Sigmoid colon (tissue), 6 donors: ENCODE measurements at regions not wholly inside any gene's neighbourhood (a gene's known extent, or its start where the extent isn't known, plus 50 kb on each side); places are given as distances from the start of the nearest gene placed in this dataset.

Experiments used
- DNase-seq: peaks from one replicate; pipeline ENCODE4 v3.0.0-alpha.2; 2019
- H3K27ac ChIP-seq, 4 donors: fragments of 200-600 bp; sonication (generic); one replicate each; pipeline ENCODE4 v1.5.1; 2016 to 2019; ENCODE audit warnings: mild to moderate bottlenecking in 1 of 4
- H3K27me3 ChIP-seq, 3 donors: fragments of 200-600 bp; sonication (generic); one replicate each; pipeline ENCODE4 v1.5.1; 2019; ENCODE audit warnings: mild to moderate bottlenecking in 1 of 3
- H3K36me3 ChIP-seq, 4 donors: fragments of 200-600 bp; sonication (generic); one replicate each; pipeline ENCODE4 v1.5.1; 2016 to 2019
- H3K4me1 ChIP-seq, 4 donors: fragments of 200-600 bp; sonication (generic); one replicate each; pipeline ENCODE4 v1.5.1; 2017 to 2019
- H3K4me3 ChIP-seq, 4 donors: fragments of 200-600 bp; sonication (generic); one replicate each; pipeline ENCODE4 v1.5.1; 2017 to 2019; ENCODE audit warnings: mild to moderate bottlenecking in 2 of 4, moderate library complexity in 1 of 4
- H3K9me3 ChIP-seq, 4 donors: fragments of 200-600 bp in 3 of 4; sonication (generic) in 3 of 4; one replicate each; pipeline versions ENCODE4 v1.5.1 to v1.6.1; 2013 to 2019
- EP300 ChIP-seq, 4 donors: sonication (generic); formaldehyde crosslinking; IDR thresholded peaks; one replicate each; pipeline ENCODE4 v1.6.1; 2017; ENCODE audit warnings: antibody characterized with exemption in 4 of 4
- POLR2A ChIP-seq, 2 donors: fragments of 450-650 bp; IDR thresholded peaks; one replicate each; pipeline ENCODE4 v1.6.1; 2016; ENCODE audit warnings: antibody characterized with exemption in 2 of 2, mild to moderate bottlenecking in 2 of 2, moderate library complexity in 2 of 2
- POLR2AphosphoS5 ChIP-seq, 4 donors: sonication (generic); formaldehyde crosslinking; IDR thresholded peaks; one replicate each; pipeline ENCODE4 v1.6.1; 2017; ENCODE audit warnings: antibody characterized with exemption in 4 of 4
- WGBS, 2 donors: extraction: QIAGEN DNeasy Blood & Tissue Kit; methylation state at CpG; one replicate each; pipeline ENCODE4 v1.1.7; 2013; 5-methylcytosine and 5-hydroxymethylcytosine counted together
- intact Hi-C: fragments of 100-400 bp; cut with DNase I; formaldehyde crosslinking; loops from one replicate; pipeline ENCODE4 v1.15.1; 2023
- TF ChIP-seq, protein P1 (sequence below), 4 experiments: fragments of 450-650 bp in 3 of 4; fragments of 200-600 bp in 1 of 4; IDR thresholded peaks; one replicate each; pipeline ENCODE4 v1.5.1; 2016 to 2019; ENCODE audit warnings: antibody characterized with exemption in 4 of 4, mild to moderate bottlenecking in 3 of 4, moderate library complexity in 2 of 4
- donor health status: healthy with polysubstance abuse.
- donor health status: healthy.

DNA sequence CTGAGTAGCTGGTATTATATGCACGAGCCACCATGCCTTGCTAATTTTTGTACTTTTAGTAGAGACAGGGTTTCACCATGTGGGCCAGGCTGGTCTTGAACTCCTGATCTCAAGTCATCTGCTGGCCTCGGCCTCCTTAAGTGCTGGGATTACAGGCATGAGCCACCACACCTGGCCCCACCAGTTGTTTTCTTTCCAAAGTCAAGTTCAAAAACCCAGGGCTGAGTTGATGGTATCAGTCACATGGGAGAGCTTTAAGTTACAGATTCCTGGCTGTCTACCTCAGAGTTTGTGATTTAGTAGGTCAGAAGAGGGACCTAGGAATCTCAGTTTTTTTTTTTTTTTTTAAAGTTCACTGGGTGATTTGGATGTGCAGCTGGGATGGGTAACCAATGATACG lies 107.7 kb downstream of the SCP2D1 start:
- Histone ChIP-seq H3K4me3 (no peak overlapping the region), H3K27ac (no peak overlapping the region), H3K36me3 (no peaks in the 10 kb centered on the region), H3K9me3 (no peaks in the 10 kb centered on the region), H3K27me3 (no peaks in the 10 kb centered on the region), H3K4me1 (no peaks in the 10 kb centered on the region)
- 84 to 90% methylated on average over 3 of the region's 3 CpGs for WGBS, 2 donors
- intact Hi-C loops = no loop called here
- no peak for DNase-seq
- TF ChIP-seq POLR2A (IDR thresholded peaks at IDR 0.05) (no peak), POLR2AphosphoS5 (IDR thresholded peaks at IDR 0.05) (no peak), EP300 (IDR thresholded peaks at IDR 0.05) (no peak)
- TF ChIP-seq, protein P1, sequence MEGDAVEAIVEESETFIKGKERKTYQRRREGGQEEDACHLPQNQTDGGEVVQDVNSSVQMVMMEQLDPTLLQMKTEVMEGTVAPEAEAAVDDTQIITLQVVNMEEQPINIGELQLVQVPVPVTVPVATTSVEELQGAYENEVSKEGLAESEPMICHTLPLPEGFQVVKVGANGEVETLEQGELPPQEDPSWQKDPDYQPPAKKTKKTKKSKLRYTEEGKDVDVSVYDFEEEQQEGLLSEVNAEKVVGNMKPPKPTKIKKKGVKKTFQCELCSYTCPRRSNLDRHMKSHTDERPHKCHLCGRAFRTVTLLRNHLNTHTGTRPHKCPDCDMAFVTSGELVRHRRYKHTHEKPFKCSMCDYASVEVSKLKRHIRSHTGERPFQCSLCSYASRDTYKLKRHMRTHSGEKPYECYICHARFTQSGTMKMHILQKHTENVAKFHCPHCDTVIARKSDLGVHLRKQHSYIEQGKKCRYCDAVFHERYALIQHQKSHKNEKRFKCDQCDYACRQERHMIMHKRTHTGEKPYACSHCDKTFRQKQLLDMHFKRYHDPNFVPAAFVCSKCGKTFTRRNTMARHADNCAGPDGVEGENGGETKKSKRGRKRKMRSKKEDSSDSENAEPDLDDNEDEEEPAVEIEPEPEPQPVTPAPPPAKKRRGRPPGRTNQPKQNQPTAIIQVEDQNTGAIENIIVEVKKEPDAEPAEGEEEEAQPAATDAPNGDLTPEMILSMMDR (IDR thresholded peaks at IDR 0.05) = no peak

- no peak for TF ChIP-seq POLR2A (IDR thresholded peaks at IDR 0.05)
- TF ChIP-seq, protein P1 (IDR thresholded peaks at IDR 0.05) = no peak
- no peak for TF ChIP-seq EP300 (IDR thresholded peaks at IDR 0.05)
- no peak for TF ChIP-seq POLR2AphosphoS5 (IDR thresholded peaks at IDR 0.05)
- intact Hi-C loops = no loop called here
- 65 to 70% methylated on average over 3 of the region's 3 CpGs for WGBS, 2 donors
These were observed 108.7 kb downstream of the SCP2D1 start for GRCh38 chr20:18922251-18922650.

DNA sequence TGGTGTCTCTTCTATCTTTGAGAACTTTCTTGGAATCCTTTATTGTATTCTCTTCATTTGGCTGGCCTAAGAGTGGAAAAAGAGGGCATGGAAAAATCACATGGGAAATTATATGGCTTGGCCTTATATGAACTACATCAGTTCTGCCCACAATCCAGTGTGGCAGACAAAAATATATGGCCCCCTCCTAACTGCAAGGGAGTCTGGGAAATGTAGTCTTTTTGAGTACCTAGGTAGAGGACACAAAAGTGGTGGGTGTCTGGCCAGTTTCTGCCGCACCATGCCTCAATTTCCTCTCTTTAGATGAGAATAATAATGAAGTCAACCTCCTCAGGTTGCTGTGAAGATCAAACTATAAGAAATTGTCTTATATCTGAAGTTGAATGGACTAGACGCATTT lies 109.3 kb downstream of the SCP2D1 start:
- intact Hi-C loops = no loop called here
- H3K27ac ChIP-seq = no peak overlapping the region
- DNase-seq = no peak
- H3K36me3 ChIP-seq = no peaks in the 10 kb centered on the region
- TF ChIP-seq POLR2A (IDR thresholded peaks at IDR 0.05) = no peak
- no peak for TF ChIP-seq EP300 (IDR thresholded peaks at IDR 0.05)
- TF ChIP-seq, protein P1 (IDR thresholded peaks at IDR 0.05) = no peak
- TF ChIP-seq POLR2AphosphoS5 (IDR thresholded peaks at IDR 0.05) = no peak
- H3K4me3 ChIP-seq = no peak overlapping the region
- no peaks in the 10 kb centered on the region for H3K9me3 ChIP-seq
- no peaks in the 10 kb centered on the region for H3K4me1 ChIP-seq
- no peaks in the 10 kb centered on the region for H3K27me3 ChIP-seq
- 94 to 95% methylated on average over 2 of the region's 2 CpGs for WGBS, 2 donors

More at GRCh38 chr20:18922251-18922650, 108.7 kb downstream of the SCP2D1 start:
- Histone ChIP-seq H3K9me3 (no peaks in the 10 kb centered on the region), H3K36me3 (no peaks in the 10 kb centered on the region), H3K4me1 (no peaks in the 10 kb centered on the region), H3K27ac (no peak overlapping the region), H3K4me3 (no peak overlapping the region), H3K27me3 (no peaks in the 10 kb centered on the region)
- DNase-seq = no peak

DNA sequence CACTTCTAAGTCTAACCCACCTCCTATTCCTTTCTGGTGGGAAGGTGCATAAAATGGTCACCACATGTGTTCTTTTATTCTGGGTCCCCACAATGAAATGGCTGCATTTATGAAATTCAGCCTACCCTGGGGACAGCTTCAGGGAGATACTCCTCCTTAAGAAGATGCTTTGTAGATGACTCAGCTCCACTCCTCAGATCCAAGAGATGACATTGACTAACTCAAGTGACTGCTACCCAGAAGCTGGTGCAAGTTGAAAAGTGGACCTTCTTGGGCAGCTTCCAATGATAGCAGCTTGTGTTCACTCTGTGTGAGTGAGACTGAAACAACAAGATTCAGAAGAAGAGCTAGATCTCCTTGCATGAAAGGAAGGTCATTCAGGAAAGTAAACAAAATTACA lies 113.4 kb downstream of the SCP2D1 start:
- Histone ChIP-seq H3K4me1 (no peaks in the 10 kb centered on the region), H3K27me3 (no peaks in the 10 kb centered on the region), H3K9me3 (no peaks in the 10 kb centered on the region), H3K36me3 (no peaks in the 10 kb centered on the region), H3K4me3 (no peak overlapping the region), H3K27ac (no peak overlapping the region)
- TF ChIP-seq, protein P1 (IDR thresholded peaks at IDR 0.05) = no peak
- TF ChIP-seq POLR2A (IDR thresholded peaks at IDR 0.05) (no peak), EP300 (IDR thresholded peaks at IDR 0.05) (no peak), POLR2AphosphoS5 (IDR thresholded peaks at IDR 0.05) (no peak)
- DNase-seq = no peak
- intact Hi-C loops = no loop called here

DNA sequence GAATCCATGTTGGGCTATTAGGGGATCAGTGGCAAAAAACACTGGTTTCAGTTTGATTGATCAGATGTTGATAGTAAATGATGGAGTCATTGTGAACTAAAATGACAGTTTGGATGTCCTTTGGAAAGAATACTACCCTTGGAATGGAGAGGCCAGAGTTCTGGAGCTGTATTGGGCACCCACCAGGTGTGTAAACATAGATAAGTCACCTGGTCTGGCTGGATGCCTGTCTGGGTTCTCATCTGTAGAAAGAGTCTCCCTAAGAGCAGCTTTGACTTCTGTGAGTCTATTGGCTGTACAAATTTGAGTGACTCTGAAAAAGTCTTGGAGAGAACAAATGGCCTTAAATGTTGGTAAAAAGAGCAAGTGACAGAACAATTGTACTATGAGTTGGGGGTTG lies 115.0 kb downstream of the SCP2D1 start:
- no peaks in the 10 kb centered on the region for H3K36me3 ChIP-seq
- TF ChIP-seq, protein P1 (IDR thresholded peaks at IDR 0.05) = no peak
- no peak for TF ChIP-seq EP300 (IDR thresholded peaks at IDR 0.05)
- no peak for TF ChIP-seq POLR2A (IDR thresholded peaks at IDR 0.05)
- TF ChIP-seq POLR2AphosphoS5 (IDR thresholded peaks at IDR 0.05) = no peak
- H3K9me3 ChIP-seq = peaks cover 0 to 2% (median 0%) of the 10 kb centered on the region in 4 donors
- intact Hi-C loops = no loop called here
- DNase-seq = no peak
- no peak overlapping the region for H3K4me3 ChIP-seq
- H3K4me1 ChIP-seq = no peaks in the 10 kb centered on the region
- no peak overlapping the region for H3K27ac ChIP-seq
- H3K27me3 ChIP-seq = no peaks in the 10 kb centered on the region
